HG03280 (cell line): ENCODE measurements at regions not wholly inside any gene's neighbourhood (a gene's known extent, or its start where the extent isn't known, plus 50 kb on each side); places are given as distances from the start of the nearest gene placed in this dataset.

Source experiments
- ATAC-seq: cut with Tn5 transposase; IDR thresholded peaks from one replicate; pipeline ENCODE4 v1.9.1; 2021; ENCODE audit warnings: mild to moderate bottlenecking, moderate library complexity; ENCODE audit not compliant: unreplicated experiment

GRCh38 chr2:151157000-151157735 is 104.5 kb downstream of the RBM43 start:
- no peak for ATAC-seq

- ATAC-seq, result no peak
Observed at GRCh38 chr2:151156431-151156830, 105.2 kb downstream of the RBM43 start.

GRCh38 chr2:151153601-151154000 is 108.1 kb downstream of the RBM43 start:
- ATAC-seq, result no peak

GRCh38 chr2:151150331-151151320 is 111.0 kb downstream of the RBM43 start:
- no peak for ATAC-seq

GRCh38 chr2:151138507-151138906 is 123.2 kb downstream of the RBM43 start:
- ATAC-seq, result no peak

- no peak for ATAC-seq
Observed at GRCh38 chr2:151137526-151137925, 124.1 kb downstream of the RBM43 start.

GRCh38 chr2:151120011-151120410 is 141.7 kb downstream of the RBM43 start:
- no peak for ATAC-seq

- ATAC-seq, result no peak
Observed at GRCh38 chr2:151119374-151119773, 142.3 kb downstream of the RBM43 start.

GRCh38 chr2:151118269-151118668 is 143.4 kb downstream of the RBM43 start:
- ATAC-seq, result no peak

GRCh38 chr2:151114874-151115273 is 146.8 kb downstream of the RBM43 start:
- ATAC-seq, result no peak

- ATAC-seq, result no peak
Observed at GRCh38 chr2:151113318-151113717, 148.3 kb downstream of the RBM43 start.

- ATAC-seq, result no peak
Observed at GRCh38 chr2:151111599-151112278, 149.9 kb downstream of the RBM43 start.

GRCh38 chr2:151106805-151107506 is 154.7 kb downstream of the RBM43 start:
- ATAC-seq, result no peak

GRCh38 chr2:151103551-151103950 is 158.1 kb downstream of the RBM43 start:
- no peak for ATAC-seq

GRCh38 chr2:151102226-151102625 is 159.4 kb downstream of the RBM43 start:
- ATAC-seq, result no peak

GRCh38 chr2:151098841-151099240 is 162.8 kb downstream of the RBM43 start:
- no peak for ATAC-seq

- no peak for ATAC-seq
Observed at GRCh38 chr2:151097895-151098294, 163.8 kb downstream of the RBM43 start.

GRCh38 chr2:151097128-151097527 is 164.5 kb downstream of the RBM43 start:
- no peak for ATAC-seq

GRCh38 chr2:151096235-151096634 is 165.4 kb downstream of the RBM43 start:
- no peak for ATAC-seq

- no peak for ATAC-seq
Observed at GRCh38 chr2:151095463-151095862, 166.2 kb downstream of the RBM43 start.

GRCh38 chr2:151091583-151091982 is 170.1 kb downstream of the RBM43 start:
- ATAC-seq, result no peak
